Body of pancreas (tissue), 4 donors: ENCODE measurements at regions not wholly inside any gene's neighbourhood (a gene's known extent, or its start where the extent isn't known, plus 50 kb on each side); places are given as distances from the start of the nearest gene placed in this dataset.
A peak's percentile ranks its signal among the peaks of the same experiment; 100 is the strongest.

Source experiments
- ATAC-seq: fragments of 150-250 bp; one replicate; pipeline ENCODE4 v1.9.1; 2016
- DNase-seq, 4 donors: peaks; one replicate each; pipeline ENCODE4 v3.0.0-alpha.2; 2019
- H3K27ac ChIP-seq, 4 donors: fragments of 200-600 bp; sonication (generic); 1 replicate in 3 of 4; 2 replicates in 1 of 4; pipeline versions ENCODE4 v1.5.1 to v1.6.1; 2016 to 2019; ENCODE audit warnings: mild to moderate bottlenecking in 1 of 4, mixed read lengths in 1 of 4, moderate library complexity in 1 of 4
- H3K27me3 ChIP-seq, 2 donors: fragments of 200-600 bp; sonication (generic); one replicate each; pipeline ENCODE4 v1.6.0; 2016; ENCODE audit warnings: mild to moderate bottlenecking in 1 of 2
- H3K36me3 ChIP-seq, 2 donors: fragments of 200-600 bp; sonication (generic); replicated peaks in 1 of 2; 2 replicates each; pipeline ENCODE4 v1.5.1; 2016; ENCODE audit warnings: low read depth in 2 of 2; ENCODE audit not compliant: insufficient read depth in 1 of 2
- H3K4me1 ChIP-seq: fragments of 200-600 bp; sonication (generic); one replicate; pipeline ENCODE4 v1.6.0; 2016
- H3K4me3 ChIP-seq, 2 donors: fragments of 200-600 bp; sonication (generic); 1 replicate in 1 of 2; 2 replicates in 1 of 2; pipeline ENCODE4 v1.5.1; 2016 to 2019
- H3K9me3 ChIP-seq, 3 donors: fragments of 200-600 bp; sonication (generic); 1 replicate in 2 of 3; 2 replicates in 1 of 3; pipeline ENCODE4 v1.5.1; 2016
- CTCF ChIP-seq, 7 experiments: fragments of 450-650 bp in 4 of 7; fragments of 200-600 bp in 3 of 7; sonication (generic) in 3 of 7; IDR thresholded peaks; one replicate each; pipeline ENCODE4 v1.5.1; 2016 to 2019; ENCODE audit warnings: antibody characterized with exemption in 7 of 7
- POLR2A ChIP-seq, 3 donors: fragments of 450-650 bp; IDR thresholded peaks; one replicate each; pipeline ENCODE4 v1.6.1; 2016; ENCODE audit warnings: antibody characterized with exemption in 3 of 3, mild to moderate bottlenecking in 2 of 3
- WGBS, 2 donors: methylation state at CpG; one replicate each; pipeline ENCODE4 v1.1.5; 2017; 5-methylcytosine and 5-hydroxymethylcytosine counted together
- intact Hi-C: fragments of 100-400 bp; cut with DNase I; formaldehyde crosslinking; loops from one replicate; pipeline ENCODE4 v1.15.1; 2023

GRCh38 chr6:9398767-9399373, 963.5 kb upstream of the SLC35B3 start:
- ATAC-seq: no peak
- intact Hi-C loops: no loop called here

GRCh38 chr6:9398071-9398766, 962.9 kb upstream of the SLC35B3 start:
- no peak for TF ChIP-seq POLR2A (IDR thresholded peaks at IDR 0.05)
- TF ChIP-seq CTCF (IDR thresholded peaks at IDR 0.05): no peak
- Histone ChIP-seq H3K36me3 (no peaks in the 10 kb centered on the region), H3K27me3 (no peaks in the 10 kb centered on the region), H3K4me3 (no peak overlapping the region), H3K4me1 (peaks cover 27% of the 10 kb centered on the region), H3K9me3 (no peaks in the 10 kb centered on the region), H3K27ac (peak overlapping the region in 2 of 4 donors; percentile 47 to 48)
- ATAC-seq (peak; percentile 86), DNase-seq (peak; percentile 73 to 88 (median 86))
- 58 to 61% methylated on average over 14 to 15 of the region's 15 CpGs for WGBS, 2 donors
- intact Hi-C loops: no loop called here

More at GRCh38 chr6:9398767-9399373, 963.5 kb upstream of the SLC35B3 start:
- no peaks in the 10 kb centered on the region for H3K36me3 ChIP-seq
- no peaks in the 10 kb centered on the region for H3K27me3 ChIP-seq
- 52 to 69% methylated on average over 37 to 42 of the region's 42 CpGs for WGBS, 2 donors
- peak in 3 of 4 donors; percentile 18 to 27 (median 22) for DNase-seq
- H3K27ac ChIP-seq: peak overlapping the region in 1 of 4 donors; percentile 47
- TF ChIP-seq POLR2A (IDR thresholded peaks at IDR 0.05) (no peak), CTCF (IDR thresholded peaks at IDR 0.05) (no peak)
- no peak overlapping the region for H3K4me3 ChIP-seq
- no peaks in the 10 kb centered on the region for H3K9me3 ChIP-seq
- H3K4me1 ChIP-seq: peaks cover 31% of the 10 kb centered on the region

- no peaks in the 10 kb centered on the region for H3K27me3 ChIP-seq
- intact Hi-C loops: no loop called here
- no peaks in the 10 kb centered on the region for H3K9me3 ChIP-seq
- H3K4me1 ChIP-seq: no peaks in the 10 kb centered on the region
- ATAC-seq: no peak
- no peaks in the 10 kb centered on the region for H3K36me3 ChIP-seq
- H3K27ac ChIP-seq: no peak overlapping the region
- TF ChIP-seq POLR2A (IDR thresholded peaks at IDR 0.05) (no peak), CTCF (IDR thresholded peaks at IDR 0.05) (no peak)
- H3K4me3 ChIP-seq: no peak overlapping the region
- WGBS, 2 donors: 78 to 86% methylated on average over 2 of the region's 2 CpGs
- no peak for DNase-seq
These were observed 953.3 kb upstream of the SLC35B3 start for GRCh38 chr6:9388596-9388995.

- Histone ChIP-seq H3K27me3 (no peaks in the 10 kb centered on the region), H3K9me3 (no peaks in the 10 kb centered on the region), H3K27ac (no peak overlapping the region), H3K4me3 (no peak overlapping the region), H3K4me1 (no peaks in the 10 kb centered on the region), H3K36me3 (no peaks in the 10 kb centered on the region)
- WGBS, 2 donors: 22 to 65% methylated on average over 2 of the region's 2 CpGs
- intact Hi-C loops: no loop called here
- TF ChIP-seq POLR2A (IDR thresholded peaks at IDR 0.05) (no peak), CTCF (IDR thresholded peaks at IDR 0.05) (no peak)
- DNase-seq (no peak), ATAC-seq (no peak)
These were observed 945.2 kb upstream of the SLC35B3 start for GRCh38 chr6:9380568-9380967.

GRCh38 chr6:9373308-9373707, 938.0 kb upstream of the SLC35B3 start:
- DNase-seq (no peak), ATAC-seq (no peak)
- TF ChIP-seq POLR2A (IDR thresholded peaks at IDR 0.05) (no peak), CTCF (IDR thresholded peaks at IDR 0.05) (no peak)
- Histone ChIP-seq H3K36me3 (no peaks in the 10 kb centered on the region), H3K27ac (no peak overlapping the region), H3K9me3 (no peaks in the 10 kb centered on the region), H3K4me3 (no peak overlapping the region), H3K27me3 (no peaks in the 10 kb centered on the region), H3K4me1 (no peaks in the 10 kb centered on the region)
- intact Hi-C loops: no loop called here
